HFF-Myc (cell line): ENCODE measurements at regions not wholly inside any gene's neighbourhood (a gene's known extent, or its start where the extent isn't known, plus 50 kb on each side); places are given as distances from the start of the nearest gene placed in this dataset.

Source experiments
- DNase-seq: peaks from one replicate; pipeline ENCODE4 v3.0.0-alpha.2; 2011; ENCODE audit warnings: low read depth; ENCODE audit errors: extremely low read depth
- H3K4me3 ChIP-seq: replicated peaks from 2 replicates; pipeline ENCODE4 v1.5.1; 2011; ENCODE audit warnings: low read depth, mild to moderate bottlenecking, control low read depth, low read length
- CTCF ChIP-seq: IDR thresholded peaks from 2 replicates; pipeline ENCODE4 v1.5.1; 2012; ENCODE audit warnings: mild to moderate bottlenecking, low read depth, low read length, control low read depth; ENCODE audit errors: missing control alignments

GRCh38 chr1:214917081-214917635, 165.4 kb upstream of the KCNK2 start:
- DNase-seq: no peak
- no peak for TF ChIP-seq CTCF
- H3K4me3 ChIP-seq: no peak overlapping the region

GRCh38 chr1:214918745-214919144, 163.8 kb upstream of the KCNK2 start:
- TF ChIP-seq CTCF: no peak
- no peak for DNase-seq
- no peak overlapping the region for H3K4me3 ChIP-seq

- TF ChIP-seq CTCF: no peak
- H3K4me3 ChIP-seq: no peak overlapping the region
- no peak for DNase-seq
These were observed 162.2 kb upstream of the KCNK2 start for GRCh38 chr1:214920337-214920736.

- no peak overlapping the region for H3K4me3 ChIP-seq
- TF ChIP-seq CTCF: no peak
- DNase-seq: no peak
These were observed 159.1 kb upstream of the KCNK2 start for GRCh38 chr1:214923278-214923915.

- H3K4me3 ChIP-seq: no peak overlapping the region
- DNase-seq: no peak
- no peak for TF ChIP-seq CTCF
These were observed 154.7 kb upstream of the KCNK2 start for GRCh38 chr1:214927796-214928195.

GRCh38 chr1:214928574-214928973, 154.0 kb upstream of the KCNK2 start:
- no peak overlapping the region for H3K4me3 ChIP-seq
- no peak for DNase-seq
- no peak for TF ChIP-seq CTCF

- no peak overlapping the region for H3K4me3 ChIP-seq
- DNase-seq: no peak
- no peak for TF ChIP-seq CTCF
These were observed 149.2 kb upstream of the KCNK2 start for GRCh38 chr1:214933375-214933774.
